ENCODE measurements at regions not wholly inside any gene's neighbourhood (a gene's known extent, or its start where the extent isn't known, plus 50 kb on each side); places are given as distances from the start of the nearest gene placed in this dataset.

DNA sequence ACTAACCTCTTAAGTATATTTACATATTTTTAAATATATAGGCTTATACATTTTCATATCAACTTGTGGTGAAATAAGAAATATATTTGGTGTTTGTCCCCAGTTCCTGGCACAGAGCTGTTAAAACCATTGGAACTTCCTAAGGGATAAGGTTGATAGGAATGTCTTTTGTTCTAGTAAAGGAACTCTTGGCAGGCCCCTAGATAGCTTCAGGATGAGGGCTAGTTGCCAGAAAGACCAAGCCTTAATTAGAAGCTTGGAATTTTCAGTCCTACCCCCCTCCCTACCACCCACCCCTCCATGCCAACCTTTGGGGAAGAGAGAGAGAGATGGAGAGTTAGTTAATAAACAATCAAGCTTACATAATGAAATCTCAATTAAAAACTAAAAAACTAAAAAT, 638.6 kb upstream of the ACO1 start:
- TF ChIP-seq, protein P1, sequence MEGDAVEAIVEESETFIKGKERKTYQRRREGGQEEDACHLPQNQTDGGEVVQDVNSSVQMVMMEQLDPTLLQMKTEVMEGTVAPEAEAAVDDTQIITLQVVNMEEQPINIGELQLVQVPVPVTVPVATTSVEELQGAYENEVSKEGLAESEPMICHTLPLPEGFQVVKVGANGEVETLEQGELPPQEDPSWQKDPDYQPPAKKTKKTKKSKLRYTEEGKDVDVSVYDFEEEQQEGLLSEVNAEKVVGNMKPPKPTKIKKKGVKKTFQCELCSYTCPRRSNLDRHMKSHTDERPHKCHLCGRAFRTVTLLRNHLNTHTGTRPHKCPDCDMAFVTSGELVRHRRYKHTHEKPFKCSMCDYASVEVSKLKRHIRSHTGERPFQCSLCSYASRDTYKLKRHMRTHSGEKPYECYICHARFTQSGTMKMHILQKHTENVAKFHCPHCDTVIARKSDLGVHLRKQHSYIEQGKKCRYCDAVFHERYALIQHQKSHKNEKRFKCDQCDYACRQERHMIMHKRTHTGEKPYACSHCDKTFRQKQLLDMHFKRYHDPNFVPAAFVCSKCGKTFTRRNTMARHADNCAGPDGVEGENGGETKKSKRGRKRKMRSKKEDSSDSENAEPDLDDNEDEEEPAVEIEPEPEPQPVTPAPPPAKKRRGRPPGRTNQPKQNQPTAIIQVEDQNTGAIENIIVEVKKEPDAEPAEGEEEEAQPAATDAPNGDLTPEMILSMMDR (IDR thresholded peaks at IDR 0.05) = no peak
- TF ChIP-seq EP300 (IDR thresholded peaks at IDR 0.05) = no peak
- no peak for TF ChIP-seq POLR2A (IDR thresholded peaks at IDR 0.05; ENCODE audit: low read depth)
- TF ChIP-seq POLR2AphosphoS5 (IDR thresholded peaks at IDR 0.05) = no peak

Data from esophagus muscularis mucosa (tissue), 4 donors.